CD4-positive, alpha-beta T cell treated with Interleukin-15 for 4 hours (primary cell): ENCODE measurements at regions not wholly inside any gene's neighbourhood (a gene's known extent, or its start where the extent isn't known, plus 50 kb on each side); places are given as distances from the start of the nearest gene placed in this dataset.
"Not testable (repeated sequence)": the region's sequence is repeated elsewhere in the genome, so short reads cannot be mapped to it uniquely, and the experiment has no call there.

Experiments
- DNase-seq: peaks from one replicate; pipeline ENCODE4 v3.0.0-alpha.2; 2020; ENCODE audit warnings: low spot score

DNA sequence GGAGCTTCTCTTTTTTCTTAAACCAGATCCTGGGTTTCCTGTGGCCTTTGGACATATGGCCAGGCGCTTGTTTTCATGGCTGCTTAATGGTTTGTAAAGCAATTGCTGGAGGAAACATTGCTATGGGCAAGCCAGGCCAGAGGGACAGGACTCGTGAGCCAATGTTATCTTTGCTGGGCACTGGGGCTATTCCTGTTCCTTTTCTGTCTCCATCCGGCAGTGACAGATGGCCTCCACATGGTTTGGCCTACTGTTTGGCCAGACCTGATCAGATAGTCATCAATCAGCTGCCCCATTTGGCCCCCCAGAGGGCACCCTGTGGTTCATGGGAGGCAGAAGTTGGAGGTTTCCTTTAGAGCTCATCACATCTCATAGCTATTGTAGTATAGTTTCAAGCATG lies 326.1 kb upstream of the ROPN1 start:
- no peak for DNase-seq

- DNase-seq, result no peak
Observed at GRCh38 chr3:124318656-124319055, 326.7 kb upstream of the ROPN1 start.

- no peak for DNase-seq
Observed at GRCh38 chr3:124320976-124321375, 329.1 kb upstream of the ROPN1 start.

- no peak for DNase-seq
Observed at GRCh38 chr3:124322309-124322880, 330.5 kb upstream of the ROPN1 start.

- DNase-seq, result no peak
Observed at GRCh38 chr3:124322966-124323365, 331.0 kb upstream of the ROPN1 start.

DNA sequence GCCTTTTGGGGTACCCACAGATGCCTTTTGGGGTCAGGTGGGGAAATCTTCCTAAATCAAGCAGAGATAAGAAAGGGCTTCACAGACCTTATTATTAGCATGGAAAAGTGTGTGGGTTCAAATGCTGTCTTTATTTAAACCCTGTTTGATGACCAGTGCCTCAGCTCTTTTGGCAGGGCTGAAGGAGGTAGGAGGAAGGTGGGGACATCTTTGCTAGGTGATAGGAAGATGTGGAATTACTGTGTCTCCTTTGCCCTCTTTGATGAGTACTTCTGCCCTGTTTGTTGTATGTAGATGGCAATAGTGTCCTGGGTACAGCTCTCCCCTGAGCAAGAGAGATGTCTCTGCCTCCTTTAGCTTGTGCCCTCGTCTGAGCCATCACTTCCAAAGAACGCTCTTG lies 333.3 kb upstream of the ROPN1 start:
- no peak for DNase-seq

GRCh38 chr3:124329723-124330122 lies 337.8 kb upstream of the ROPN1 start:
- no peak for DNase-seq

GRCh38 chr3:124333931-124334640 lies 342.2 kb upstream of the ROPN1 start:
- no peak for DNase-seq

DNA sequence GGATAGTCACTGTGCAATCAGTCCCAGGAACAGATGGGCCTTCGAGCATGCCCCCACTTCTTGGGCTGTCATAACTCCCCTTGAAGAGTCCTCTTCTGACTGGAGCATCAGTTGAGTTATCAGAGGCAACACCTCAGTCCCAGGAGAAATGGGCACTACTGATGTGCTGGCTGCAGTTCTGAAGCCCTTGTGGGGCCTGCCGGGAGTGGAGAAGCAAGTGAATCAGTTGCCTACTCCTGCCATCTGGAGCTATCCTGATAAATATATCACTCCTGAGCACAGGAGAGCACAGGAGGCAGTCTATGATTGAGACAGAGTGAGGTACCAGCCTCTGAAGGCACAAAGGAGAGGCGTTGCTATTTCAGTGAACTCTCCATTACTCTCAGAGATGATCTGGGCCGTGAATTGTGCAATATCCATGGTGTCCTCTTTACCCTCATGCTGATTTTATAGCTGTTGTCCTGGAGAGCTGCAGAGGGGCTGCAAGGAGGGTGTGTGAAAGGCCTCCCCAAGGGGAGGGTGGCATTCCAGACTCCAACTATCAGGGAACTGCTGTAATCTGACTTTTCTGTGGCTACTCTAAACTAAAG lies 344.2 kb upstream of the ROPN1 start:
- no peak for DNase-seq

DNA sequence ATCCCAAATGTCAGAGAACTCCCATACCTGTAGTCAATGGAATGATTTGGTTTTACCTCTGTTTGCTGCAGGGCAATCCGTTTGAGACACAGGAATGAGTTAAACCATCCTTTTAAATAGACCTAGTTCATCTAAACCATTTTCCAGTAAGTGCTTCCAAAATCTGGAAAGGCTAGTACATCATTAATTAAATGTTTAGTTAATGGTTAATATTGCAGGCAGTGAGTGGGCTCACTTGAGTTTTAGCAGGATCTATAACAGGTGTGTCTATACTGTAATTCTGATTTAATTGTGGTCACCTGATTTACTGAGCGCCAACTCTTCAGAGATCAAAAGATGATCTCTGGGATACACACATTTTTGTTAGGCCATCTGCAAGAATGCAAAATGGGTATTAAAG lies 353.9 kb upstream of the ROPN1 start:
- DNase-seq, result no peak

DNA sequence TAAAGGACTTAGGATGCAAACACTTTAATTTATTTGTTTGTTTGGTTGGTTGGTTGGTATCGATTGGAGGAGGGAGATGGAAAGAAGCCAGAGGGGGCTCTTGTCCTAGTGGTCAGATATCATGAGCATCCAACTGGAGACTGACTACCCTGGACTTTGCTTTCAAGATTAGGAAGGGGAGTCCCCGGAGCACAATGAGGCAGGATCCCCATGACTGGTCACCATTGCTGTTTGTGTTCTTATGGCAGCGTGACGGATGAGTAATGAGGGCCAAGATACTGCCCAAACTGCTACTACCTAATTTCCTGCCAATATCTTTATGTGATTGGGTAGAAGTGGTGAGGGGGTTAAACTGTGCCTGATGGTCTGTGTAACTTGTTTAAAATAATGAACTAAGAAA lies 354.6 kb upstream of the ROPN1 start:
- no peak for DNase-seq

DNA sequence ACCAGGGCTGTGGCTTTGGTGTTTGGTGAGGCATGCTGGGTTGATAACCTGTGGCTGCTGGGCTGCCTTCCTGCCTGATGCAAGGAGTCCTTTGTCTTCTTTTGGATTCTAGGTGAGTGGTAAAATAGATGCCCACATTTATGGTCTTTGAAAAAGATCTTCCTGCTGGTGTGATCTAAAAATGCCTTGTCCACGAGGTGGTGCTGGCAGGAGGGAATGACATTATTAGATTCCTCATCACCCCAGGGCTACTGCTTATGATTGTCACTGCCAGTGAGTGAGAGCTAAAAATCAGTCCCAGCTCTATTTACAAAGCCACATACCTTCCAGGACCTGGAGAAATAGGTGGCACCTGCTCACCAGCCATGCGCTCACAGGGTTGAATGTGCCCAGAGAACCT lies 355.5 kb upstream of the ROPN1 start:
- no peak for DNase-seq

- DNase-seq, result not testable (repeated sequence)
Observed at GRCh38 chr3:124348555-124348954, 356.6 kb upstream of the ROPN1 start.

DNA sequence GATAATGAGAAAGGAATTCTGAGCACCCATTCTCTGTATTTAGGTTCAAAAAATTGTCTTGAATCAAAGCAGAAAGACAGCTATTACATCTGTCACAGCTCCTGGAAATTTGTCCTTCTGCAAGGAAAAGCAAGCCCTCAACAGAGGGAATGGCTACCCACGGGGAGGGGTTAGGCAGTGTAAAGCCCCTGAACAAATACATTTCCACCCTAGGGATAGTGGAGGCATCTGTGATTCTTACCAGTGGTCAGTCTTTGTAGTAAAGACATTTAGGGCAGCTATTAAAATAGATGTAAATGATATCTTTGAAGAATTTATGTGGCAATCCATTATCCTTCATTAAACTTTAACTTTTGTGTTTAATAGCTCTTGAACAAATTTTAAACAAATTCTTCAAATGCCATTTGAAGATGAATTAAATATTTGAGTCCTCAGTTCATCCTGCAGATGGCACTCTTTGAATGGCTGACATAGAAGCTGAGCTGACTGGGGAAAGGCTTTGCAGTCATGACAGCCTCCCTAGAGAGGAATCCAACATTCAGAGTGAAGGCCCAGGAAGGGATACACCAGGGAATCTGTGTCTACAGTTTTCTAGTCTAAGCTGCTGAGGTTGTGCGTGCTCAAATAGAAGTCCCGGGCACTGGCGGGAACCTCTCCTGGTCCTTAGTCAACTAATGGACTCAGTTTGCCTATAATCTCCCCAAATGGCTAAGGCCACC lies 359.7 kb upstream of the ROPN1 start:
- DNase-seq, result no peak

GRCh38 chr3:124352149-124352539 lies 360.2 kb upstream of the ROPN1 start:
- no peak for DNase-seq

DNA sequence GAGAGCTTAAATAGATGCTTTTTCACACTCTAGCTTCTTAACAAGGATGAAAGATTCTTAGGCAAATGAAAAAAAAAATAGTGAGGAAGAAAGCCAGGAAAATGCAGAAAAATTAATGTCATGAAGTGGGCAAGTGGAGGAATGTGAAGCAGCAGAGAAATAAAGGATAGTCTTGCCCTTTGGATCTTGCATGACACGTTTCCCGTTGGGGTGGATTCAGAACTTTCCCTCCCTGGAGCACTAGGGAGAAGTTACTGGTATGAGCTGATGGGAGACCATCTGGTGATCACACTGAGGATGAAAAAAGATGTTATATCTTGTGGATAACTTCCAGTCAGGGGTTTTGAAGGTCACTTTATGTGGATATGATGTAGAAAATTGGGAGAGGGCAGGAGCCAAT lies 361.8 kb upstream of the ROPN1 start:
- DNase-seq, result no peak

- DNase-seq, result no peak
Observed at GRCh38 chr3:124354150-124354549, 362.2 kb upstream of the ROPN1 start.

DNA sequence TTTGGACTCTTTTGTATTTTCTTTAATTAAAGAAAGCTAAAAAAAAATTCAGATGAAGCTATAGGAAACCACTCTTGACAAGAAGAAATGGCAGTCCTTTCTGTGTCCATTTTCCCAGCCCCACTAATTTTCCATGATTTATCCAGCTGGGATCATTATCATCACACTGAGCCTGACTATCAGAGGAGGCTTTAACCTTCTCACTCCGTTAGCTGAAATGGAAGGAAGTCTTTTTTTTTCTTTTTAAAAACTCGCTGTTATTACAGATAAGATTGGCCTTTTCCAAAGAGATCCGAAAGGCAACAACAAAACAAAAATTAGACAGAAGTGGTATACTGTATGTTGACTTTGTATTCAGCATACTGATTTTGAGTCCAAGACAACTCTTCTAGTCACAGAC lies 366.2 kb upstream of the ROPN1 start:
- DNase-seq, result no peak

GRCh38 chr3:124360155-124360554 lies 368.2 kb upstream of the ROPN1 start:
- no peak for DNase-seq

DNA sequence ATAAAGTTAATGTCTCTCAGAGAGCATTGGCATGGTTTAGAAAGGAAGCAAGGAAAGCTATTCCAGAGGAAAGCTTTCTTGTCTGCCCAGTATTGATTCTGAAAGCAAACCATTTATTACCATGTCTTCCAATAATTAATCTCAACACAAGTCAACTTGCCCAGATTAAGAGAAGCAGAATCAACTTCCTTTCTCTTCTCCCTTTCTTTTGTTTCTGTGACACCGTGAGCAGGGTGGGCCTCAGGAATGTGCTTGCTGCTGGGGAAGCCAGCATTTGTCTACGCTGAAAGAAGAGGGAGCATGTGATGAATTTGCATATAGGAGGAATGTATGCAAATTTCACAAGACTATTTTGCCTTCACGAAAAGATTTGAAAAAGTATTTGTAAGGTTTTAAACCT lies 368.6 kb upstream of the ROPN1 start:
- no peak for DNase-seq

DNA sequence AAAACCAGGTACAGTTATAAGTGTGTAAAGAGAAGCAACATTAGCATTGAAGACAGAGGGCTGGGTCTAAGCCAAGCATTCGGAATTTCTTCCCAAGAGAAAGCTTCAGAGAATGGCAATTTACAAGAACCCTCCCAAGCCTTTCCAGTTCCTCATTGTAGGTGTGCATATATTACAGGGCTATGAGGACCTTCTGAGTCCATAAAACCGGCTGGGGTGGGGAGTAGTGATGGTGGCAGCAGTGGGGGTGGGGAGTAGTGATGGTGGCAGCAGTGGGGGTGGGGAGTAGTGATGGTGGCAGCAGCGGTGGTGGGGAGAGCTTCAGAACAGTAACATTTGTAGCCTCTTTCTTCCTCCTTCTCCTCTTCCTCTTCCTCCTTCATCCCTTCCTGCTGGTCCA lies 368.7 kb upstream of the UMPS start:
- no peak for DNase-seq

- DNase-seq, result no peak
Observed at GRCh38 chr3:124362455-124362854, 367.8 kb upstream of the UMPS start.

DNA sequence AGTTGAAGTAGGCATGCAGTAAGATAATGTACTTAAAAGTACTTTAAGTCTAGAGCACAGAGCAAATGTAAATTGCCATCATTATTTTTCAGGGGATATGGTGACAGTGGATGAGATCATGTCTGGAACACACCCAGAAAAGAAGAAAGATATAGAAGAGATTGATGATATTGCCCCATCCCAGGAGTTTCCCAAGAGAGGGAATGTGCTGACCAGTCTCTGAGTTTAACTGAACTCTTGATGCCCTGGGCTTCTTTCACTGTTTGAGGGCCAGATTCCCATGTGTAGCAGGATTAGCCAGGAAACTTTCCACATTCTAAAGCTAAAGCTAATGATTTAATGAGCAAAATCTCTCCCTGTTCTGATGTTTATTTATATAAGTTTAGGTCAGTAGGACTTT lies 366.8 kb upstream of the UMPS start:
- DNase-seq, result no peak
